Jurkat, Clone E6-1 (cell line): ENCODE measurements at regions not wholly inside any gene's neighbourhood (a gene's known extent, or its start where the extent isn't known, plus 50 kb on each side); places are given as distances from the start of the nearest gene placed in this dataset.
A peak's percentile ranks its signal among the peaks of the same experiment; 100 is the strongest.
"Not testable (repeated sequence)": the region's sequence is repeated elsewhere in the genome, so short reads cannot be mapped to it uniquely, and the experiment has no call there.

Experiments used
- DNase-seq: peaks from one replicate; pipeline ENCODE4 v3.0.0-alpha.2; 2011; ENCODE audit warnings: low read depth, low spot score
- H3K4me3 ChIP-seq: 2 replicates; pipeline ENCODE4 v1.5.1; 2011; ENCODE audit warnings: mild to moderate bottlenecking, low read length, control low read depth, moderate library complexity

- DNase-seq: no peak
- H3K4me3 ChIP-seq: no peak overlapping the region
Observed at GRCh38 chr11:15835788-15836411, 520.4 kb downstream of the SOX6 start.

DNA sequence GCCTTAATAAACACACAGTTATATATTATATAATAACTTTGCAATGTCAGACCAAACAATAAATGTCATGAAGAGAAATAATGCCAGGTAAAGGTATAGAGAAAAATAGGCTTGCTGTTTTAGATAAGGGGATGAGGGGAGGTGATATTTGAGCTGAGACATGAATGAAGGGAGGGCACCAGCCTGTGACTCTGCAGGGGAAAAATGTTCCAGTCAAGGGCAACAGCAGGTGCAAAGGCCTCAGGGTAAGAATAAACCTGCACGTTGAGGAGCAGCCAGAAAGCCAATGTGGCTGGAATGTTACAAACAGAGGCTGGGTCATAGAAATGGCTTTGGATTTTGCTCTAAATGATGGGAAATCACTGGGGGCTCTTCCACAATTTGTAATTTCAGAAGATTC lies 519.6 kb downstream of the SOX6 start:
- no peak for DNase-seq

DNA sequence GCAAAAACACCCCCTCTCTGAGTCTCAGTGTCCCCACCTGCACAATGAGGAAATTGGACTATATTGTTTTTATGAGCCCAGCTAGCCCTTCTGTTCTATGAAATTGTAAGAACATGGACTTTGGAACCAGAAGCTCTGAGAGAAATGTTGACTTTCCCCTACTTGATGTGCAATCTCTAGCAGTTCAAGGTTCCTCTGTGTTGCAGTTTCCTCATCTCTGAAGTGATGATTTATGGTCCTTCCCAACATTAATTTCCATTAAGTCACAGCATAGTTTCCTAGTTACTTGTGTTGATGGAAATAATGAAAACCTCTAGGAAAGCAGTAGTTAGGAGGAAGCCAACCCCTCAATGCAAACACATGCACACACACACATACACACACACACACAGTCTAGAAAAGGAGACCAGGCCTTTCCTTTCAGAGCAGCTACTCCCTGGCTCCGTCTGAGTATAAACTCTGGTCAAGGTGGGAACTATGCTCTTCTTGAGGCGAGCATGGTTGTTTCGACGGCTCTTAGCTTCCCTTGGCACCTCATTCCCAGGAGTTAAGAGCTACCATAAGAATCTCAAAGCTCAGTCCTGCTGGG lies 518.4 kb downstream of the SOX6 start:
- no peak overlapping the region for H3K4me3 ChIP-seq
- no peak for DNase-seq

More for the DNA sequence above, 519.6 kb downstream of the SOX6 start:
- no peak overlapping the region for H3K4me3 ChIP-seq

DNA sequence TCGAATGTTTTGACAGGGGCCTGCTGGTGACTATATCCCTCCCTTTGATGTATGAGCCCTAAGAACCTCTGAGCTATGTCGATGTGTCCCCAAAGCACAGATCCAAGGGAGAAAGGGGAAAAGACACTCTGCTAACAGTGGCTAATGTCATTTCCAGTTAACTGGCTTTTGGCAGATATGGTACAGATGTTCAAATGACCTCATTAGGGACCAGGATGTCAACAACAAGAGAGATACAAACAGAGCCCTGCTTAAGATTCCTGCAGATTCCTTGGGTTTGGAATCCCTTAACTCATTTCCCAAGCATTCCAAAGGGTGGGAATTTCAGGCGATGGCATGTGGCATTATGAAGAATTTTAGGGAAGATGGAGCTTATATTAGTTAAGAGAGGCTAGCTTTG lies 517.3 kb downstream of the SOX6 start:
- DNase-seq: no peak
- H3K4me3 ChIP-seq: no peak overlapping the region

- no peak overlapping the region for H3K4me3 ChIP-seq
- no peak for DNase-seq
Observed at GRCh38 chr11:15840966-15841365, 515.4 kb downstream of the SOX6 start.

- H3K4me3 ChIP-seq: no peak overlapping the region
- DNase-seq: no peak
Observed at GRCh38 chr11:15841931-15842740, 514.2 kb downstream of the SOX6 start.

- DNase-seq: no peak
- H3K4me3 ChIP-seq: no peak overlapping the region
Observed at GRCh38 chr11:15843309-15843872, 513.0 kb downstream of the SOX6 start.

GRCh38 chr11:15845261-15845660 lies 511.1 kb downstream of the SOX6 start:
- DNase-seq: no peak
- no peak overlapping the region for H3K4me3 ChIP-seq

DNA sequence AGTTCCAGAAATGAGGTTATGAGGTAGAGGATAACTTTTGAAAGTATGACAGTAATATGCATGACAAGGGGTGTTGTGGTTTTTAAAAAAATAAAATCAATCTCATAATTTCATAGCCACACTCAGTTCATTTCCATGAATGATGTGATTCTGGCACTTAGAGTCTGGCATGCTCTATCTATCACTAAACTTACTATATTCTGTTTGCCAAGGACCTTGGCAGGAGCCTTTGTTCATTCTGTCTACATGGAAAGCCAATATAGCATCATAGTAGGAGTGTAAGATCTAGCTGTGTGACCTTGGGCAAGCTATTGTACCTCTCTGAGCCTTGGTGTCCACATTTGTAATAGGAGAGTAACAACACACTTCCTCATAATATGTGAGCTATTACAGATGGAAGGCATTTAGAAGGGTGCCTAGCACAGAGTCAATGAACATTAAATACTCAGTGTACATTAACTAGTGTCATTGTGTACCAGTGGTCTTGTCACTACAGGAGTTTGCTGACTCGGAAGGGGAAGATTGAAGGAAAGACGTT lies 507.6 kb downstream of the SOX6 start:
- DNase-seq: no peak
- H3K4me3 ChIP-seq: no peak overlapping the region

GRCh38 chr11:15849257-15849656 lies 507.1 kb downstream of the SOX6 start:
- DNase-seq: no peak
- H3K4me3 ChIP-seq: no peak overlapping the region

DNA sequence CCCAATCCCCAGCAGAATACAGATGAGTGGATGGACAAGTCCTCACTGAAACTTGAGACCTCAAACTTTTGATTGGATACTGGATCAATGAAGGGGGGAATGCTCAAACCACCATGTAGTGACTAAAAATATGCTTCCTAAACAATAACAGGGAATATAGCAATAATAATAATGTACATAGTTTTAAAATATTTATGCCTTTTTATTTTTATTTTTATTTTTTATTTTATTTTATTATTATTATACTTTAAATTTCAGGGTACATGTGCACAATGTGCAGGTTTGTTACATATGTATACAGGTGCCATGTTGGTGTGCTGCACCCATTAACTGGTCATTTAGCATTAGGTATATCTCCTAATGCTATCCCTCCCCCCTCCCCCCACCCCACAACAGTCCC lies 506.0 kb downstream of the SOX6 start:
- not testable (repeated sequence) for DNase-seq

GRCh38 chr11:15851051-15851498 lies 505.3 kb downstream of the SOX6 start:
- no peak for DNase-seq
- H3K4me3 ChIP-seq: no peak overlapping the region

More for the DNA sequence above, 506.0 kb downstream of the SOX6 start:
- H3K4me3 ChIP-seq: not testable (repeated sequence)

- peak; percentile 2 for DNase-seq
Observed at GRCh38 chr11:15852179-15852578, 504.2 kb downstream of the SOX6 start.

DNA sequence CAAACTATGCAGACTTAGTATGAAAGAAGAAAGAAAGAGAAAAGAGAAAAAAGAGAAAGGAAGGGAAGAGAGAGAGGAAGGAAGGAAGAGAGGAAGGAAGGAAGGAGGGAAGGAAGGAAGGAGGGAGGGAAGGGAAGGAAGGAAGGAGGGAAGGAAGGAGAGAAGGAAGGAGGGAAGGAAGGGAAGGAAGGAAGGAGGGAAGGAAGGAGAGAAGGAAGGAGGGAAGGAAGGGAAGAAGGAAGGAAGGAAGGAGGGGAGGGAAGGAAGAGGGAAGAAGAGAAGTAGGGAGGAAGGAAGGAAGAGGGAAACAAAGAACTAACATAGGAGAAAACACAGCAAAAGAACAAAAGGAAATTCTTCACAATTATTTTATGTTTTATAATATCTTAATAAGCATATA lies 502.1 kb downstream of the SOX6 start:
- DNase-seq: no peak
- no peak overlapping the region for H3K4me3 ChIP-seq

More at GRCh38 chr11:15852179-15852578, 504.2 kb downstream of the SOX6 start:
- no peak overlapping the region for H3K4me3 ChIP-seq

- no peak for DNase-seq
- H3K4me3 ChIP-seq: no peak overlapping the region
Observed at GRCh38 chr11:15858881-15859280, 497.5 kb downstream of the SOX6 start.

DNA sequence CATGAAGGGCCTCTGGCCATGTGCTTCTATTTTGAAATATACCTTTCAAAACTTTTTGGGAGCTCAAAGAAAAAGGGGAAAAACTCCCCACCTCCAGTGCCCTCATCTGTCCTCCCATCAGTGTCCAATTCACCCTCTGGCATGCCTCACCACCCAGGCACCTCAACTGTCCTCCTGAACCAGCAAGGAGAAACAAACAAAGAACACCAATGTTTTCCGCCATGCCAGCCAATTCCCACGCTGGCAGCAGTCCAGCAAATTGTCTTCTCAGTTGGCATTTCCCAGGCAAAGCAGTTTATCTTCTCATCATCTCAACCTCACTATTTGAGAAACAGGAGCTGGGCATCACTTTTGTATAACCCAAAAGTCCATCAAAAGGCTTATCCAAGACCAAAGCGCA lies 496.9 kb downstream of the SOX6 start:
- DNase-seq: no peak
- H3K4me3 ChIP-seq: no peak overlapping the region

DNA sequence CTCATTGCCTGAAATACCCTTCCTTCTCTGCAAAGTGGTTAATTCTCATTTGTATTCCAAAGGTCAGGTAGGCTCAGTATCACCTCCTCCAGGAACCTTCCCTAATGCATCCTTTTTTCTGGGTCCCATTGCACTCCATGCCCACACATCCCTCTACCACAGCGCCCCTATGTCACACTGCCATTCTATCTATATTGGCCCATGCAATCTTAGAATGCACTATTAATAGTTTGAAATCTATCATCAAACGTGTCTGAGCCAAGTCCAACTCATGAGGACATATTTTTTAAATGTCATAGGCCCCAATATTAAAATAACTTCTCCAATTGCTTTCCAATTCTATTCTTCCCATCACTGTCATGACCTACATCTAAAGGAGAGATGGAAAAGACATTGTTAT lies 495.1 kb downstream of the SOX6 start:
- no peak for DNase-seq
- H3K4me3 ChIP-seq: no peak overlapping the region

DNA sequence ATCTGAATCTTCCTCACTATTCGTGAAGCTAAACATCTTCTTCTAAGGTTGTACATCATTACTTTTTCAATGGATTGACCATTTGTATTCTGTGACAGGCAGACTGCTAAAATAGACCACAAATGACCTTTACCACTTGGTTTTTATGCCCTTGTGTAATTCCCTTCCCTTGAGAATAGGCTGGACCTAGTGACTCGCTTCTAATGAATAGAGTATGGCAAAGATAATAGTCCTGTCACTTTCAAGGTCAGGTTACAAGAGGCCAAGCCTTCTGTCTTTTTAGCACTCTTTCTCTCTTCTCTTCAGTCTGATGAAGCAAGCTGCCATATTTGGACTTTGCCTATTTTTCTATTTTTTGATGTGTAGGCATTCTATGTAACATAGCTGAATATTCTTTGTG lies 492.9 kb downstream of the SOX6 start:
- H3K4me3 ChIP-seq: no peak overlapping the region
- DNase-seq: no peak

- H3K4me3 ChIP-seq: no peak overlapping the region
- no peak for DNase-seq
Observed at GRCh38 chr11:15864026-15864805, 492.1 kb downstream of the SOX6 start.
